Left forelimb (tissue), 1 donor: ENCODE measurements at regions not wholly inside any gene's neighbourhood (a gene's known extent, or its start where the extent isn't known, plus 50 kb on each side); places are given as distances from the start of the nearest gene placed in this dataset.
A peak's percentile ranks its signal among the peaks of the same experiment; 100 is the strongest.

Experiments used
- DNase-seq: peaks from one replicate; pipeline ENCODE4 v3.0.0-alpha.2; 2018; ENCODE audit warnings: low spot score

- no peak for DNase-seq
Observed at GRCh38 chr4:156595041-156595440, 376.6 kb downstream of the PDGFC start.

GRCh38 chr4:156594624-156595023 lies 377.0 kb downstream of the PDGFC start:
- DNase-seq: no peak

DNA sequence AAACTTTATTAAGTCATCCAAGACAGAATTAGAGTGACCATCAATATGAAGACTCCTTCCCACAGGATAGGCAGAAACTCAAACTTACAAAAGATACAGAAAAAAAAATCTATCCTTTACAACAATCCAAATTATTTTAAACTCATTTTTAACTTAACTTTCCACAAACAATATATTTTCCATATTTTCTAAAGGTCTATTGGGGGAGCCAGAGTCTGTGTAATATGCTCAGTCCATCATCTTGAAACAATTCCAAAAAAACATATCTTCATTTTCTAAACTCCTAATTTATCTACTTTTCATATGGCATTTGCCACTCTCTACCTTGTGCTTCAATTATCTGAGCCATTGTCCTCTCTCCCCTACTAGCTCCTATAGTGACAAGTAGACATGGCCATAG lies 378.1 kb downstream of the PDGFC start:
- no peak for DNase-seq

DNA sequence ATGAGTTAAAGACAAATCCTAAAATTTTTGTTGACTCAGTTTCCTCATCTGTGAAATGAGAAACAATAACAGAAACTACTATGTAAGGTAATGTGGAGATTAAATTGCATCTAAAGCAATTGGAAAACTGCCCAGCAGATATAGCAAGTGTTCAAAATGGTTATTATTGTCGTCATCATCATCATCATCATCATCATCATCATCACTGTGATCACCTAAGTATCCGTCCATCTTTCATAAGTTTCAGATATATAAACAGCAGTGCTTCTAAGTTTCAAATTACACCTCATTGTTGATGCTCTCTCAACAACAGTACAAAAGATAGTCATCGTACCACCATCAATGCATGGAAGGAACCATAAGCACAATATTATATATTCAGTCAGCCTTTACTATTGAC lies 379.9 kb downstream of the PDGFC start:
- no peak for DNase-seq

GRCh38 chr4:156584100-156584499 lies 387.5 kb downstream of the PDGFC start:
- DNase-seq: no peak

DNA sequence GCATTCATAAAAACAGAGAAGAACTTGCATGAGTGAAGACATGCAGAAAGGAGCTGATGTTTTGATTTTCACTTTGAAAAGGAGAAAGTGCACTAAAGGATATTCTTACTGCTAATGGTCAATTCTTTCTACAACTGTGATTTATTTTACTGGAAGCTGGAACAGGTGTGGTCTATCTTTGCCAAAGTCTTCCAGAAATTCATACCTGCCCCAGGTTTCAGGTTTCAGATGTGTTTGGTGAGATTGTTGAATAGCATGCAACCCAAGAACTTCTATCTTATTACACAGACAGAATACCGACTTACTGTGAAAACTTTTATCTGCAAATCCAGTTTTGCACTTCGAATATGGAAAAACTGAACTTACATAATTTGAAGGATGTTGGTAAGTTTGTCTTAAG lies 388.3 kb downstream of the PDGFC start:
- no peak for DNase-seq

- no peak for DNase-seq
Observed at GRCh38 chr4:156581282-156582063, 390.1 kb downstream of the PDGFC start.

DNA sequence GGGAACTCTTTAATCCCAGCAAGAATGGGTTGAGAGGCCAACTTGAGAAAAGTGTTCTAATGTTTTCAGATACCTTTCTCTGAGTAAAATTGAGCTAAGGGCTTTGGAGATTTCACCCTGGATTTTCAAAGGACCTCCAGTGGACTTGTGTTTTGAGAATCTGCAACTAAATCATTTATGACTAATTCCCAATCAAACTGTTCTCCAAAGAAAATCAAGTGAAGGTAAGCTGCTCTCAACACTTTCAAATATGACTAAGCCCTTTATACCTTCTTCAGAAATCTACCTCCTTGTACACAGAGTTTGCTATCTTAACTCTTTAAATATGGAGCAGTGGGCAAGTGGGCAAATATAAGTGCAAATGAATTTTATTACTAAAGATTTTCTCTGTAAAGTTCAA lies 392.9 kb downstream of the PDGFC start:
- no peak for DNase-seq

- no peak for DNase-seq
Observed at GRCh38 chr4:156578005-156578404, 393.6 kb downstream of the PDGFC start.

DNA sequence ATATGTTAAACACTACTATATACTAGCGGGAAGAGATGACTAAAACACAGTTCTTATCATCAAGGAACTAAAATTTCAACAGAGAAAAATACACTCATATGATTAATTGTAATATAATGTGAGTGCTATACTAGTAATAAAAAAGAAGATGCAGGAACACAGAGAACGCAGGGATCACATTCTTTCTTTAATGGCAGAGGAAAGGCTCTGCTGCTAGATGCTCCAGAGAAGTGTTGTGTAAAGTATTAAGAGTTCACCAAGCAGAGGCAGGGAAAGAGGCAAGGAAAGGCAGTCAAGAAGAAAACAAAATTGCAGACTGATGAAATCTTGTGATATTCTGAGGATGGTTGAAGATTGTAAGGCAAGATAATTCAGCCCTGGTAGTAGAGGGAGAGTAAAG lies 394.7 kb downstream of the PDGFC start:
- no peak for DNase-seq

DNA sequence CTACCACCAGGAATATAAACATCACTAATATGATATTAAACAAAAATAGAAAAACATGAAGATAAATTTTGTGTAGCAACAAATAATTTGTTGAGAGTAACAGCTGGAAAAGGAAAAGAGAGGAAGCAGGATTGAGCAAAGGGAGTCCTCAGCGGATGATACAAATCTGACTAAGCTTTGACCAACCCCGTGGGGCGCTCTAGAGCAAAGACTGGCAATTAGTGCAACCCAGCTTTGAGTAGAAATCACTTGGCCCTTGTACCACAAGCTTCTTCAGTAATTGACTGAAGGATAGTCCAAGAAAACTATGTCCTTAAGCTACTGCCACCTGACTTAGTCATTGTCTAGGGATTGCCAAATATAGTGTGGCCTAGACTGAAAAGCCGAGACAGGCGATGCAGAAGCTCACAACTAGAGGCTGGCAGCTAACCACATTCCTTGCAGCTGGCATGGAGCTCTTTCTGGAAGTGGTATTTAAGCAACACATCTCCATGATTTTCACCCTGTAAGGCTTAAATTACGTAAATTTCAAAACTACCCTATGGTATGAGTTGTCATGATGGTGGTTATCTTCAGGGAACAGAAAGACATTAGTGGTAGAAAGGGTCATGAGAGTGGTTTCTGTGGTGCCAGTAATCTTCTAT lies 396.0 kb downstream of the PDGFC start:
- DNase-seq: no peak

DNA sequence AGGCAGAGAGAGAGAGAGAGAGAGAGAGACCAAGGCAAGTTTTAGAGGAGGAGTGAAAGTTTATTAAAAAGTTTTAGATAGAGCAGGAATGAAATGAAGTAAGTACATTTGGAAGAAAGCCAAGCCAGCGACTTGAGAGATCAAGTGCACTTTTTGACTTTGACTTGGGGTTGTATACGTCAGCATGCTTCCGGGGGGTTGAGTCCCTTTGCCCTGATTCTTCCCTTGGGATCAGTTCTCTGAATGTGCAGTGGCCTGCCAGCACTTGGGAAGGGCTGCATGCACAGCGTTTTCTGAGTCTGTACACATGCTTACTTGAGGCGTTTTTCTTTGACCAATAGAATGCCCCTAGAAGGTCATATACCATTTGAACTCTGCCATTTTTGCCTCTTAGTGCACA lies 400.5 kb downstream of the PDGFC start:
- no peak for DNase-seq

DNA sequence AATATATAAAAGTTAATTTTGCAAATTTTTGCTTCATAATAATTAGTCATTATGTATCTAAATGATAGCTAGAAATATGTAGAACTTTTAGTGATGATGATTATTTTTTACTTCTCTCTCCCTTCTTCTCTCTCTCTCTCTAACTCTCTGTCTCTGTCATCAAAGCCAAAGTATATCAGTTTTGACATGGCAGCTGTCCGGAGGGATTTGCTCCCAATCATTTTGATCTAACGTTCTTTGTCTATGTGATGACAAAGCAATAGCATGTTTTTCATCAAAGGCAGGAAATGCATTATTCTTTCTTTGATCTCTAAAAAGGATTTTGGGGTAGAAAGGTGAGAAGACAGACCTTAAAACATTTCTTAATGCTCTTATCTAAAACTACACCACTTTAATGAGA lies 402.1 kb downstream of the PDGFC start:
- no peak for DNase-seq

GRCh38 chr4:156568484-156568883 lies 403.1 kb downstream of the PDGFC start:
- no peak for DNase-seq

GRCh38 chr4:156568041-156568440 lies 403.6 kb downstream of the PDGFC start:
- no peak for DNase-seq

DNA sequence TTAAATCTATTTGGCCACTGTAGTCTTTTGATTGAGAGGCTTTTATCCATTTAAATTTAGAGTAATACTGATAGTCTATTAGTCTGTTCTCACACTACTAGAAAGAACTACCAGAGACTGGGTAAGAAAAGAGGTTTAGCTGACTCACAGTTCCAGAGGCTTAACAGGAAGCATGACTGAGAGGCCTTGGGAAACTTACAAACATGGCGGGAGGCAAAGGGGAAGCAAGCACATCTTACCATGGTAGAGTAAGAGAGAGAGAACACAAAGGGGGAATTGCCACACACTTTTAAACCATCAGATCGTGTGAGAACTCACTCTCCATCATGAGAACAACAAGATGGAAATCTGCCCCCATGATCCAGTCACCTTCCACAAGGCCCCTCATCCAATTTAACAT lies 410.9 kb downstream of the PDGFC start:
- no peak for DNase-seq

DNA sequence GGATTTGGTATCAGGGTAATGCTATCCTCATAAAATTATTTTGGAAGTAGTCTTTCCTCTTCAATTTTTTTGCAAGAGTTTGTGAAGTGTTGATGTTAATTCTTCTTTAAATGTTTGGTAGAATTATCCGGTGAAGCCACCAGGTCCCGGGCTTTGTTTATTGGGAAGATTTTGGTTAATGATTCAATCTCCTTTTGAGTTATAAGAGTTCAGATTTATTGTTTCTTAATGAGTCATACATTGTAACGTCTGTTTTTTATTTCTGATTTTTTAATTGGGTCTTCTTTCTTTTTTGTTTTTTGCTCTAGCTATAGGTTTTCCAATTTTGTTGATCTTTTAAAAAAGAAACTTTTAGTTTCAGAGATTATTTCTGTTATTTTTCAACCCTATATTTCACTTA lies 412.3 kb downstream of the PDGFC start:
- DNase-seq: no peak

DNA sequence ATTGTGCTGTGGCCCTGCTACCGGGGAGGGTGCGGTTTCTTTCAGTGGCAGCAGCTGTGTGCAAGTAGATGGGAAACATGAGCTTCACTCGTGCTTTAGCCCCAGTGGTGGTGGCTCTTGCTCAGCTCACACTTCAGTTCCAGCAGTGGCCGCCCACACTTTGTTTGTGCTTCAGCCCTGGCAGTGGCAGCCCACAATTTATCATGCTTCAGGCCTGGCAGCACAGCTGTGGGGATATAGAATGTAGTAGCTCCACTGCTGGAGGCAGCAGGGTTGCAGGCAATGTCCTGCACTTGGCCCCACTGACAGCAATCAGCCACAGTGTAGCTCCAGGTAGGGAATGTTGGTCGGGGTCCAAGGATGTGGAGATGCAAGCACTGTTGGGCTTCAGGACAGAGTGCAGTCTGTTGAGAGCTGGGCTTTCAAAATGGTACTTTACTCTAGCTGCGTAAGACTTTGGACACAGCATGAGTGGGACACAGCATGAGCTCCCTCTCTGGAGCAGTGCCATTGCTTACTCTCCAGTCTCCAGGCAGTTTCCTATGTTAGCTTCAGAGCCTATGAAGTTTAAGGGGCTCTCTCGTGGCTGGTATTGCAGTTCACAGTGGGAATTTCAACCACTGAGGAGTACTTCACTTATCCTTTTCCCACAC lies 413.1 kb downstream of the PDGFC start:
- DNase-seq: peak; percentile 56

GRCh38 chr4:156557920-156558319 lies 413.7 kb downstream of the PDGFC start:
- DNase-seq: peak; percentile 57

DNA sequence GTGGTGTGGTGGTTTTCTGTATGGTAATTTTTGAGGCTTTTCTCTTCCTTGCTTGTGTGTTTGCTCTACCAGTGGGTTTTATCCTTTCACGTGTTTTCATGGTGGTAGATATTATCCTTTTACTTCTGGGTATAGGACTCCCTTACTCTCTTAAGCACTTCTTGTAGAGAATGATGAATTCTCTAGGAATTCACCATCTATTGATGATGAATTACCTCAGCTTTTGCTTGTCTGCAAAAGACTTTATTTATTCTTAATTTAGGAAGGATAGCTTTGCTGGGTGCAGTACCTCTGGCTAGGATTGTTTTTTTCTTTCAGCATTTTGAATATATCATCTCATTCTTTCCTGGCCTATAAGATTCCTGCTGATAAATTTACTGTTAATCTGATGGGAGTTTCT lies 415.3 kb downstream of the PDGFC start:
- no peak for DNase-seq

- no peak for DNase-seq
Observed at GRCh38 chr4:156553659-156554058, 417.9 kb downstream of the PDGFC start.

DNA sequence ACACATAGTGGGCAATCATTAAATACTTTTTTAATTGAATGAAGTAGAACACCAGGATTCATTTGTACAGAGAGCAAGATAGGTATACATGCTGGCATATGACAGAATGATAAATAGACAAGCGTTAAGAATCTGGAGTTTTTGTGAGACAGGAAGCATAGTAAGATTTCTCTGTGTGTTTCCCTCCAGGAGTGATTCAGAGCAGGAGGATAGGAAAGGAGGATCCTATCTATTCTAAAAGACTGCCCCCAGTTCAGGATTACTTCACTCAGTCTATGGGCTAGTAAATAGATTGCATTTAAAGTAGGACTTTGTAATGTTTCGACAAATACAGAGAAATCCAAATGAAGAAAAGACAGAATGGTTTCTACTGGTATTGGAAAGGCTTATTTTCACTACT lies 423.7 kb downstream of the PDGFC start:
- DNase-seq: no peak

DNA sequence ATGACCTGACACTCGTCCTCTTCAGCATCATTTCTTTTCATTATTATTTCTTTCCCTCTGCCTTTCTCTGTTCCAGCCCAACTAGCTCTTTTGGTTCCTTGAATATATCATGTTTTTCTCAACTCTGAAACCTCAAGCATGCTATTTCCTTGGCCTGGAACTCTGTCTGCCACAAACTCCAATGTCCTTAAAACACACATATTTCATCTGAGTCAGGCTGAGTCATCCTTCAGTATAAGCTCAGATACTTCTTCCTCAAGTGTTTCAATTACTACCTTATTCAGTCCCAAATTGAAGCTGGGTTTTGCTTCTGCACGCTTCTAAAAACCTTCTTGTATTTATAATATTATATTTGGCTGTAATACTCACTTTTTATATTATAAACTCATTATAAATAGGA lies 424.2 kb downstream of the PDGFC start:
- no peak for DNase-seq
